Glutamatergic neuron (in vitro differentiated cells): ENCODE measurements at regions not wholly inside any gene's neighbourhood (a gene's known extent, or its start where the extent isn't known, plus 50 kb on each side); places are given as distances from the start of the nearest gene placed in this dataset.

Experiments
- DNase-seq: peaks from one replicate; pipeline ENCODE4 v3.0.0; 2022
- H3K27ac Mint-ChIP-seq: one replicate; pipeline ENCODE4 v1.8.0; 2020; ENCODE audit warnings: mild to moderate bottlenecking, mixed read lengths, inconsistent platforms; ENCODE audit not compliant: unreplicated experiment
- H3K27me3 Mint-ChIP-seq: one replicate; pipeline ENCODE4 v1.8.0; 2020; ENCODE audit warnings: mild to moderate bottlenecking, moderate library complexity, mixed read lengths, inconsistent platforms; ENCODE audit not compliant: unreplicated experiment
- H3K36me3 Mint-ChIP-seq: one replicate; pipeline ENCODE4 v1.8.0; 2020; ENCODE audit warnings: mild to moderate bottlenecking, mixed read lengths, inconsistent platforms; ENCODE audit not compliant: unreplicated experiment
- H3K4me1 Mint-ChIP-seq: one replicate; pipeline ENCODE4 v1.8.0; 2020; ENCODE audit warnings: mild to moderate bottlenecking, low read depth, mixed read lengths, inconsistent platforms; ENCODE audit not compliant: unreplicated experiment
- H3K4me3 Mint-ChIP-seq: one replicate; pipeline ENCODE4 v1.8.0; 2020; ENCODE audit warnings: mild to moderate bottlenecking, mixed read lengths, inconsistent platforms; ENCODE audit not compliant: unreplicated experiment
- H3K9me3 Mint-ChIP-seq: one replicate; pipeline ENCODE4 v1.8.0; 2020; ENCODE audit warnings: mild to moderate bottlenecking, moderate library complexity, mixed read lengths, inconsistent platforms; ENCODE audit not compliant: unreplicated experiment
- CTCF ChIP-seq: fragments of 200-600 bp; sonication (generic); IDR thresholded peaks from one replicate; pipeline ENCODE4 v1.5.0; 2021; ENCODE audit not compliant: partially characterized antibody, unreplicated experiment

DNA sequence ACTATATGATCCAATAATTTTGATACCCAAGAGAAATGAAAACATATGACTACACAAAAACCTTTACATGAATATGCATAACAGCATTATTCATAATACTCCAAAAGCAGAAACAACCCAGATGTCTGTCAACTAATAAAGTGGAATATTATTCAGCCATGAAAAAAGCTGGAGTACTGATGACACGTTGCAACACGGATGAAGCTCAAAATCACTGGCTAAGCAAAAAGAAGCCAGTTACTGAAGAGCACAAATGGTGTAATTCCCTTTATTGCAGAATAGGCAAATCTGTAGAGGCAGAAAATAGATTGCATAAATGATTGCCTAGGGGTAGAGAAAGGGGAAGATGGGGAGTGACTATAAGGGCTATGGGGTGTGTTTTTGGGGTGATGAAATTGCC, 117.6 kb upstream of the FGF3 start:
- Mint-ChIP-seq H3K36me3 (no peaks in the 10 kb centered on the region), H3K27me3 (no peaks in the 10 kb centered on the region), H3K4me1 (no peaks in the 10 kb centered on the region), H3K9me3 (peaks cover 2% of the 10 kb centered on the region), H3K27ac (no peak overlapping the region), H3K4me3 (no peak overlapping the region)
- no peak for DNase-seq
- TF ChIP-seq CTCF: no peak

DNA sequence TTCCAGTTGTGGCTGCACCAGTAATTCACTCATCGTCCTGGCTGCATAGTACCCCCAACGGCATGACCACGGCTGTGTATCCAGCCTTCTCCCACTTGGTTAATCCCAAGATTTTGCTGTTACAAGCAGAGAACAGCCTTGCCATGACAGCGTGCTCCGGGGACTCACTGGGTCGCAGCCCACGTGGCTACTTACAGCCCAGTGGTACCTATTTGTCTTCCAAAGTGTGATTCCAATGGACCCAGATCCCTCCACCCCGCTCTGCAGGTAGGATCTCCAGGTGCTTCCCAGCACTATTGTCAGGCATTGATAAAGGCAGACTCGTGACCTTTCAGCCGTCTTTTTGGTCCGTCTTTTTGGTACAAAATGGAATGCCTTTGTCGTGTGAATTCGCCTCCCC, 119.0 kb upstream of the FGF3 start:
- Mint-ChIP-seq H3K4me1 (no peaks in the 10 kb centered on the region), H3K27ac (no peak overlapping the region), H3K36me3 (no peaks in the 10 kb centered on the region)

GRCh38 chr11:69939551-69940245, 120.5 kb upstream of the FGF3 start:
- Mint-ChIP-seq H3K9me3 (peaks cover 2% of the 10 kb centered on the region), H3K27me3 (peaks cover 3% of the 10 kb centered on the region), H3K4me1 (no peaks in the 10 kb centered on the region), H3K4me3 (no peak overlapping the region), H3K27ac (no peak overlapping the region), H3K36me3 (no peaks in the 10 kb centered on the region)
- DNase-seq: peak; percentile 13
- no peak for TF ChIP-seq CTCF

More for the DNA sequence above, 119.0 kb upstream of the FGF3 start:
- no peak for TF ChIP-seq CTCF
- Mint-ChIP-seq H3K9me3 (peaks cover 2% of the 10 kb centered on the region), H3K27me3 (peaks cover 3% of the 10 kb centered on the region), H3K4me3 (no peak overlapping the region)
- peak; percentile 2 for DNase-seq

GRCh38 chr11:69940246-69940610, 121.0 kb upstream of the FGF3 start:
- Mint-ChIP-seq H3K4me1 (no peaks in the 10 kb centered on the region), H3K4me3 (no peak overlapping the region), H3K27ac (no peak overlapping the region), H3K27me3 (peaks cover 3% of the 10 kb centered on the region), H3K36me3 (no peaks in the 10 kb centered on the region), H3K9me3 (peaks cover 2% of the 10 kb centered on the region)
- no peak for TF ChIP-seq CTCF
- DNase-seq: peak; percentile 2

GRCh38 chr11:69941546-69942332, 122.5 kb upstream of the FGF3 start:
- no peaks in the 10 kb centered on the region for H3K4me1 Mint-ChIP-seq
- H3K9me3 Mint-ChIP-seq: no peaks in the 10 kb centered on the region
- H3K27me3 Mint-ChIP-seq: peaks cover 3% of the 10 kb centered on the region
- no peak overlapping the region for H3K27ac Mint-ChIP-seq
- no peak overlapping the region for H3K4me3 Mint-ChIP-seq
- no peak for TF ChIP-seq CTCF
- H3K36me3 Mint-ChIP-seq: no peaks in the 10 kb centered on the region
- DNase-seq: peak; percentile 16
